Mesothelial cell of epicardium (in vitro differentiated cells): ENCODE measurements at regions not wholly inside any gene's neighbourhood (a gene's known extent, or its start where the extent isn't known, plus 50 kb on each side); places are given as distances from the start of the nearest gene placed in this dataset.
"Not testable (repeated sequence)": the region's sequence is repeated elsewhere in the genome, so short reads cannot be mapped to it uniquely, and the experiment has no call there.

Experiments
- DNase-seq, 2 experiments: peaks; one replicate each; pipeline ENCODE4 v3.0.0; 2021; ENCODE audit warnings: low spot score in 2 of 2; ENCODE audit not compliant: unreplicated experiment in 2 of 2
- H3K27ac Mint-ChIP-seq: 2 replicates; pipeline ENCODE4 v1.8.0; 2021; ENCODE audit warnings: mixed read lengths
- H3K27me3 Mint-ChIP-seq: 2 replicates; pipeline ENCODE4 v1.8.0; 2021; ENCODE audit warnings: low read depth, mixed read lengths
- H3K36me3 Mint-ChIP-seq: 2 replicates; pipeline ENCODE4 v1.8.0; 2021; ENCODE audit warnings: mixed read lengths
- H3K4me1 Mint-ChIP-seq: 2 replicates; pipeline ENCODE4 v1.8.0; 2021; ENCODE audit warnings: mixed read lengths
- H3K4me3 Mint-ChIP-seq: 2 replicates; pipeline ENCODE4 v1.8.0; 2021; ENCODE audit warnings: mild to moderate bottlenecking, moderate library complexity, mixed read lengths
- H3K9me3 Mint-ChIP-seq: 2 replicates; pipeline ENCODE4 v1.8.0; 2021; ENCODE audit warnings: mixed read lengths
- TF ChIP-seq, protein P1 (sequence below): fragments of 200-600 bp; sonication (generic); IDR thresholded peaks from one replicate; pipeline ENCODE4 v1.5.0; 2021; ENCODE audit warnings: antibody characterized with exemption; ENCODE audit not compliant: unreplicated experiment

DNA sequence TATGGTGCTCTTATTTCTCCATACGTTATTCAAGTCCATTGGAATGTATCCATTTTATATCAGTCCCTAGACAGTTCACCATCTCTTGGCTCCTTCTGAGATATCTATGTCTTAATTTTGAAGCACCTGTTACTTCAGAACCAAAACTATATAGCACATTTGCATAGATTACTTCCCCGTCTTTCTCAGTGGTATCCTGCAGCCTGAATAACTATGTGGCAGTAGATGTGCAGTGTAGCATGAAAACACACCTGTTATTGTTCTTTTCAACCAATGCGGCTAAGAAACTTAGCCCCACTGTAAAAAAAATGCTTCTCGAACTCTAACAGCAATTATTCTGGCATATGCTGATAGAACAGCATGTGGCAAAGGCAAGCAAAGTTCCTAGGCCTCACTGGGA is 1184.4 kb upstream of the ADGRB3 start:
- H3K27ac Mint-ChIP-seq: no peak overlapping the region
- no peak for DNase-seq
- H3K4me3 Mint-ChIP-seq: no peak overlapping the region
- H3K27me3 Mint-ChIP-seq: peaks cover 1% of the 10 kb centered on the region
- TF ChIP-seq, protein P1, sequence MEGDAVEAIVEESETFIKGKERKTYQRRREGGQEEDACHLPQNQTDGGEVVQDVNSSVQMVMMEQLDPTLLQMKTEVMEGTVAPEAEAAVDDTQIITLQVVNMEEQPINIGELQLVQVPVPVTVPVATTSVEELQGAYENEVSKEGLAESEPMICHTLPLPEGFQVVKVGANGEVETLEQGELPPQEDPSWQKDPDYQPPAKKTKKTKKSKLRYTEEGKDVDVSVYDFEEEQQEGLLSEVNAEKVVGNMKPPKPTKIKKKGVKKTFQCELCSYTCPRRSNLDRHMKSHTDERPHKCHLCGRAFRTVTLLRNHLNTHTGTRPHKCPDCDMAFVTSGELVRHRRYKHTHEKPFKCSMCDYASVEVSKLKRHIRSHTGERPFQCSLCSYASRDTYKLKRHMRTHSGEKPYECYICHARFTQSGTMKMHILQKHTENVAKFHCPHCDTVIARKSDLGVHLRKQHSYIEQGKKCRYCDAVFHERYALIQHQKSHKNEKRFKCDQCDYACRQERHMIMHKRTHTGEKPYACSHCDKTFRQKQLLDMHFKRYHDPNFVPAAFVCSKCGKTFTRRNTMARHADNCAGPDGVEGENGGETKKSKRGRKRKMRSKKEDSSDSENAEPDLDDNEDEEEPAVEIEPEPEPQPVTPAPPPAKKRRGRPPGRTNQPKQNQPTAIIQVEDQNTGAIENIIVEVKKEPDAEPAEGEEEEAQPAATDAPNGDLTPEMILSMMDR: no peak
- no peaks in the 10 kb centered on the region for H3K9me3 Mint-ChIP-seq
- H3K4me1 Mint-ChIP-seq: no peaks in the 10 kb centered on the region
- H3K36me3 Mint-ChIP-seq: no peaks in the 10 kb centered on the region

DNA sequence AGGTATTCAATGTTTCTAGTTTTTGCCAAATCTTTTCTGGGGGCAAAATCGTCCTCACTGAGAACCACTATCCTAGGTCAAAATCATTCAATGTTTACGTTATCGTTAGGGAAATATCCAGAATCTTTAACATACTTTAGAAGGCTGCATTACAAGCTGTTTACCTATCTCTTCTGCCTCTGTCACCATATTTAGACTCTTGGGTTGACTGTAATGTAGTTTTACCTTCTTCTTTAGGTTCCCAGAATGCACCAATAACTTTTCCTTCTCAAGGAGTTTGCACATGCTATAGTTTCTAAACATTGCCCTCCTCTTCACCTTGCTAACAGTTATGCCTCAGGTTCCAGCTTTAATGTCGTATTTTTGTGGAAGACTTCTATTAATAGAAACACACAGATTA is 1185.5 kb upstream of the ADGRB3 start:
- no peak overlapping the region for H3K27ac Mint-ChIP-seq
- H3K36me3 Mint-ChIP-seq: no peaks in the 10 kb centered on the region
- H3K9me3 Mint-ChIP-seq: no peaks in the 10 kb centered on the region
- TF ChIP-seq, protein P1: no peak
- H3K27me3 Mint-ChIP-seq: peaks cover 1% of the 10 kb centered on the region
- no peaks in the 10 kb centered on the region for H3K4me1 Mint-ChIP-seq
- DNase-seq: no peak
- no peak overlapping the region for H3K4me3 Mint-ChIP-seq

DNA sequence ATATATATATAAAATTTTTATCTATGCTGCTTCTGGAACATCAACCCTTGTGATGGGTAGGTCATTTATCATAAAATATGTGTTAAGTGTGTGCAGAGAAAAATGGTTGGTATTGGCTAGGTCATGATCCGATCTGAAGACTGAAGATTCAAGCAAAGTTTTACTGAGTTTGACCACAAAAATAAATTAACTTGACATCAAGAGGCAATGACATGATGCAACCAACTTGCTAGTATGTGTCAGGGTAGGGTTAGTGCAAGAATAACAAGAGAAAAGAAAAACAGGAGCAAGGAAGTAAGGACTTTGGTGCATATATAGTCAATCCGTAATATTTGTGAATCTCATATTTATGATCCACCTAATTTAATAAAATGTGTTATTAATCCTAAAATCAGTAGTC is 1202.0 kb upstream of the ADGRB3 start:
- no peaks in the 10 kb centered on the region for H3K36me3 Mint-ChIP-seq
- H3K4me3 Mint-ChIP-seq: no peak overlapping the region

DNA sequence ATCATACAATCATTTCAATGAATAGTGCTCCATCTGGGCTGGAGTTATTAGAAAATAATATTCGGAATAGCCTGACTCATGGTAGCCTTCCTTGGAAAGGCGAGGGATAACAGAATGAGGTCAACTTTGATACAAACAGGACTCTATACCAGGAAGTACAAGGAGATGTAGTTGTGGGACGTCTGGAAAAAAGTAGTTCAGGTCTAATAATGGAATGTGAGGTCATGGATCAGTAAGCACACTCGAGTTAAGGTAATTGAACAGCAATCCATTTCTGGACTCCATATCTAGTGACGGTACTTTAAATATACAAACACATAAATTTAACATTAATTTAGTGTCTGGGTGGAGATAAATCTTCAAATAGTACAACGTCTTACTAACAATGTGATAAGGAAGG is 1204.0 kb upstream of the ADGRB3 start:
- Mint-ChIP-seq H3K4me1 (no peaks in the 10 kb centered on the region), H3K27me3 (no peaks in the 10 kb centered on the region), H3K27ac (no peak overlapping the region), H3K9me3 (peaks cover 6% of the 10 kb centered on the region), H3K36me3 (no peaks in the 10 kb centered on the region), H3K4me3 (no peak overlapping the region)
- DNase-seq: no peak
- TF ChIP-seq, protein P1: no peak

More for the DNA sequence above, 1202.0 kb upstream of the ADGRB3 start:
- no peaks in the 10 kb centered on the region for H3K9me3 Mint-ChIP-seq
- no peaks in the 10 kb centered on the region for H3K27me3 Mint-ChIP-seq
- TF ChIP-seq, protein P1: no peak
- no peak for DNase-seq
- no peaks in the 10 kb centered on the region for H3K4me1 Mint-ChIP-seq
- H3K27ac Mint-ChIP-seq: no peak overlapping the region

DNA sequence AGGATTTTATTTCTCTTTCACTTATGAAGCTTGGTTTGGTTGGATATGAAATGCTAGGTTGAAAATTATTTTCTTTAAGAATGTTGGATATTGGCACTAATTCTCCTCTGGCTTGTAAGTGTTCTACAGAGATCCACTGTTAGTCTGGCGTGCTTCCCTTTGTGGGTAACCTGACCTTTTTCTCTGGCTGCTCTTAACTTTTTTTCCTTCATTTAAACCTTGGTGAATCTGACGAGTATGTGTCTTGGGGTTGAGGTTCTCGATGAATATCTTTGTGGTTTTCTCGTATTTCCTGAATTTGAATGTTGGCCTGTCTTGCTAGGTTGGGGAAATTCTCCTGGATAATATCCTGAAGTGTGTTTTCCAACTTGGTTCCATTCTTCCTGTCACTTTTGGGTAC is 1208.4 kb upstream of the ADGRB3 start:
- not testable (repeated sequence) for H3K27ac Mint-ChIP-seq, H3K36me3 Mint-ChIP-seq, DNase-seq, H3K4me3 Mint-ChIP-seq, H3K27me3 Mint-ChIP-seq, H3K4me1 Mint-ChIP-seq
- peaks cover 28% of the 10 kb centered on the region for H3K9me3 Mint-ChIP-seq

DNA sequence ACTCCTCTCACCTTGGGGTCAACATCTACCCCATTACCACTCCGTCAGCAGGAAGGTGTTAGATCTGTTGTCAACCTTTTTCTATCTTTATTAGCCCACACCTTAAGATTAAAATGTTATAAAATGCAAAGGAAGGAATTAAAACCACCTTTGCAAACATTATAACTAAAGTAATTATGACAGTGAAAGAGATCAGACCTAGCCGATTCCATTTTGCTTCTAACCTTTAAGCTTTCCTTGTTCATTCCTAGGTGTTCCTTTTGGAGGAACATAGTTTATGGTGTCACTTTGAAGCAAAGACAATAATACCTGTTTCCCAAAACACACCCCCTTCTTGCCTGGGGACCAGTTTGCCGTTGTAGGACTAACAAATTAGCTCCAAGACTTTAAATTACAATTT is 1223.0 kb upstream of the ADGRB3 start:
- no peak for DNase-seq
- TF ChIP-seq, protein P1: no peak

More for the DNA sequence above, 1223.0 kb upstream of the ADGRB3 start:
- H3K36me3 Mint-ChIP-seq: no peaks in the 10 kb centered on the region
- H3K9me3 Mint-ChIP-seq: no peaks in the 10 kb centered on the region
- H3K27me3 Mint-ChIP-seq: no peaks in the 10 kb centered on the region
- H3K4me1 Mint-ChIP-seq: no peaks in the 10 kb centered on the region
- no peak overlapping the region for H3K4me3 Mint-ChIP-seq
- H3K27ac Mint-ChIP-seq: no peak overlapping the region
